ENCODE measurements at regions not wholly inside any gene's neighbourhood (a gene's known extent, or its start where the extent isn't known, plus 50 kb on each side); places are given as distances from the start of the nearest gene placed in this dataset.

DNA sequence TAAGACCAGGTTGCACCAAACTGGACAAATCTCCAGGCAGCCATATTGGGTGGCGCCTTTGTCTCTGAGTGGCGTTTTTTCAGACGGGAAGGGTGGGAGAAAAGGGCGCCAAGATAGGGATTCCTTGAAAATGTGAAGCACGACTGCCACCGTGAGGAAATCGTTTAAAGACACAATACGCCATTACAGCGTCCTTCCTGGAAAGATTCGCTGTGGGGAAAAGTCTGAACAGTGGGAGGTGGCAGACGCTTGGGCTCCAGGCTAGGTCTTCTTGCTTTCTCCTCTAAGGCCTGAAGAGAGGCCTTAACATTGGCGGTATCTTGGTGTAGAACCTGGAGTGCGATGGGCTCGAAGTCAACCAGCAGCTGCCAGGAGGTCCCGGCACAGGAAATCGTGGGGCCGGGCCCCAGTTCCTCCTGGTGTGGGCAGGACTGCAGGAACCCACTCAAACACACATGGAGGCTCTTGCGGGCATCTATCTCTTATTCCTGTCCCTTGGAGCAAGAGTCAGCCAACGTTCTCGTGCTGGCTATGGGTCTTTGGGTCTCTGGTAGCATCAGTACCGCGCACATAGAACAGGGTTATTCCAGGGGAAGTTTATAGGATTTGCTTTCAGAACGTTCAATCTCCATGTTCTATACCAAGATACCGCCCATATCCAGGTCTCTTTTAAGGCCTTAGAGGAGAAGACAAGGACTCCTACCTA is 208.8 kb downstream of the OR13H1 start:
- TF ChIP-seq, protein P1, sequence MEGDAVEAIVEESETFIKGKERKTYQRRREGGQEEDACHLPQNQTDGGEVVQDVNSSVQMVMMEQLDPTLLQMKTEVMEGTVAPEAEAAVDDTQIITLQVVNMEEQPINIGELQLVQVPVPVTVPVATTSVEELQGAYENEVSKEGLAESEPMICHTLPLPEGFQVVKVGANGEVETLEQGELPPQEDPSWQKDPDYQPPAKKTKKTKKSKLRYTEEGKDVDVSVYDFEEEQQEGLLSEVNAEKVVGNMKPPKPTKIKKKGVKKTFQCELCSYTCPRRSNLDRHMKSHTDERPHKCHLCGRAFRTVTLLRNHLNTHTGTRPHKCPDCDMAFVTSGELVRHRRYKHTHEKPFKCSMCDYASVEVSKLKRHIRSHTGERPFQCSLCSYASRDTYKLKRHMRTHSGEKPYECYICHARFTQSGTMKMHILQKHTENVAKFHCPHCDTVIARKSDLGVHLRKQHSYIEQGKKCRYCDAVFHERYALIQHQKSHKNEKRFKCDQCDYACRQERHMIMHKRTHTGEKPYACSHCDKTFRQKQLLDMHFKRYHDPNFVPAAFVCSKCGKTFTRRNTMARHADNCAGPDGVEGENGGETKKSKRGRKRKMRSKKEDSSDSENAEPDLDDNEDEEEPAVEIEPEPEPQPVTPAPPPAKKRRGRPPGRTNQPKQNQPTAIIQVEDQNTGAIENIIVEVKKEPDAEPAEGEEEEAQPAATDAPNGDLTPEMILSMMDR (conservative IDR thresholded peaks at IDR 0.05; ENCODE audit: low read length), result no peak
- no peak for TF ChIP-seq EZH2phosphoT487 (IDR thresholded peaks at IDR 0.05; ENCODE audit: borderline replicate concordance)

Data from Loucy (cell line).